ENCODE measurements at regions not wholly inside any gene's neighbourhood (a gene's known extent, or its start where the extent isn't known, plus 50 kb on each side); places are given as distances from the start of the nearest gene placed in this dataset.

DNA sequence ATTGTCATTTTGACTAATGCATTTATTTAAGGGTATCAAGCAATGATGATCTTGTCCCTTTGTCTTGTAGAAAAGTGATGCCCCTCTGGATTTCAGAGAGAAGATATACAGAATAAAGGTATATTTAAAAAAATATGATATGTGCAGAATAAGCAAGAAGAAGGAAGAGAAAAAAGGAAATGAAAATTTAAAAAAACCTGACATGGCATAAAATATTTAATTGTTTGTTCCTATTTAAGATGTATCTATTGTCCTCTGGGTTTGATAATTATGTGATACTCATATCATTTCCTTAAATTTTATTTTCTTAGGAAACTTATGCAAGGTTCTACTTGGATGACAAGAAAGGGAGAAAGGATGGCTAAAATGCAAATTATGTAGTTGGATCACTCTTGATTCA, 983.7 kb upstream of the CDH6 start:
- no peak for ATAC-seq
- TF ChIP-seq BACH2 (CRISPR knock-in tag; IDR thresholded peaks at IDR 0.05; ENCODE audit: borderline replicate concordance): no peak
- TF ChIP-seq TCF4 (CRISPR knock-in tag; IDR thresholded peaks at IDR 0.05; ENCODE audit: borderline replicate concordance): no peak
- TF ChIP-seq ZNF70 (CRISPR knock-in tag; IDR thresholded peaks at IDR 0.05): no peak
- no peak for TF ChIP-seq PPARA (CRISPR knock-in tag; IDR thresholded peaks at IDR 0.05; ENCODE audit: borderline replicate concordance)

DNA sequence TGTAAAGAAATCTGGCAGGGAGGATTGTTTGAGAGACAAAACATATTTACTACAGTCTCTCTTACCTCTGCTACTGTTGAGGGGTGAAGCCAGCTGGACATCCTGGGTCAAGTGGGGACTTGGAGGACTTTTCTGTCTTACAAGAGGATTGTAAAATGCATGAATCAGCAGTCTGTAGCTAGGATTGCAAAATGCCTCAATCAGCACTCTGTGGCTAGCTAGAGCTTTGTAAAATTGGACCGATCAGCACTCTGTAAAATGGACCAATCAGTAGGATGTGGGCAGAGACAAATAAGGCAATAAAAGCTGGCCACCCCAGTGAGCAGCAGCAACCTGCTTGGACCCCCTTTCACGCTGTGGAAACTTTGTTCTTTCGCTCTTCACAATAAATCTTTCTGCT, 995.8 kb upstream of the CDH6 start:
- TF ChIP-seq, protein P1, sequence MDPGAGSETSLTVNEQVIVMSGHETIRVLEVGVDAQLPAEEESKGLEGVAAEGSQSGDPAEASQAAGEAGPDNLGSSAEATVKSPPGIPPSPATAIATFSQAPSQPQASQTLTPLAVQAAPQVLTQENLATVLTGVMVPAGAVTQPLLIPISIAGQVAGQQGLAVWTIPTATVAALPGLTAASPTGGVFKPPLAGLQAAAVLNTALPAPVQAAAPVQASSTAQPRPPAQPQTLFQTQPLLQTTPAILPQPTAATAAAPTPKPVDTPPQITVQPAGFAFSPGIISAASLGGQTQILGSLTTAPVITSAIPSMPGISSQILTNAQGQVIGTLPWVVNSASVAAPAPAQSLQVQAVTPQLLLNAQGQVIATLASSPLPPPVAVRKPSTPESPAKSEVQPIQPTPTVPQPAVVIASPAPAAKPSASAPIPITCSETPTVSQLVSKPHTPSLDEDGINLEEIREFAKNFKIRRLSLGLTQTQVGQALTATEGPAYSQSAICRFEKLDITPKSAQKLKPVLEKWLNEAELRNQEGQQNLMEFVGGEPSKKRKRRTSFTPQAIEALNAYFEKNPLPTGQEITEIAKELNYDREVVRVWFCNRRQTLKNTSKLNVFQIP (CRISPR knock-in tag; IDR thresholded peaks at IDR 0.05; ENCODE audit: borderline replicate concordance, low read depth): no peak
- no peak for TF ChIP-seq TOX (CRISPR knock-in tag; IDR thresholded peaks at IDR 0.05; ENCODE audit: borderline replicate concordance)
- TF ChIP-seq, protein P2, sequence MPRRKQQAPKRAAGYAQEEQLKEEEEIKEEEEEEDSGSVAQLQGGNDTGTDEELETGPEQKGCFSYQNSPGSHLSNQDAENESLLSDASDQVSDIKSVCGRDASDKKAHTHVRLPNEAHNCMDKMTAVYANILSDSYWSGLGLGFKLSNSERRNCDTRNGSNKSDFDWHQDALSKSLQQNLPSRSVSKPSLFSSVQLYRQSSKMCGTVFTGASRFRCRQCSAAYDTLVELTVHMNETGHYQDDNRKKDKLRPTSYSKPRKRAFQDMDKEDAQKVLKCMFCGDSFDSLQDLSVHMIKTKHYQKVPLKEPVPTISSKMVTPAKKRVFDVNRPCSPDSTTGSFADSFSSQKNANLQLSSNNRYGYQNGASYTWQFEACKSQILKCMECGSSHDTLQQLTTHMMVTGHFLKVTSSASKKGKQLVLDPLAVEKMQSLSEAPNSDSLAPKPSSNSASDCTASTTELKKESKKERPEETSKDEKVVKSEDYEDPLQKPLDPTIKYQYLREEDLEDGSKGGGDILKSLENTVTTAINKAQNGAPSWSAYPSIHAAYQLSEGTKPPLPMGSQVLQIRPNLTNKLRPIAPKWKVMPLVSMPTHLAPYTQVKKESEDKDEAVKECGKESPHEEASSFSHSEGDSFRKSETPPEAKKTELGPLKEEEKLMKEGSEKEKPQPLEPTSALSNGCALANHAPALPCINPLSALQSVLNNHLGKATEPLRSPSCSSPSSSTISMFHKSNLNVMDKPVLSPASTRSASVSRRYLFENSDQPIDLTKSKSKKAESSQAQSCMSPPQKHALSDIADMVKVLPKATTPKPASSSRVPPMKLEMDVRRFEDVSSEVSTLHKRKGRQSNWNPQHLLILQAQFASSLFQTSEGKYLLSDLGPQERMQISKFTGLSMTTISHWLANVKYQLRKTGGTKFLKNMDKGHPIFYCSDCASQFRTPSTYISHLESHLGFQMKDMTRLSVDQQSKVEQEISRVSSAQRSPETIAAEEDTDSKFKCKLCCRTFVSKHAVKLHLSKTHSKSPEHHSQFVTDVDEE (CRISPR knock-in tag; IDR thresholded peaks at IDR 0.05): no peak
- no peak for TF ChIP-seq ZNF565 (CRISPR knock-in tag; conservative IDR thresholded peaks at IDR 0.05; ENCODE audit: low read depth)
- TF ChIP-seq ESRRG (CRISPR knock-in tag; IDR thresholded peaks at IDR 0.05): no peak
- TF ChIP-seq ZNF70 (CRISPR knock-in tag; IDR thresholded peaks at IDR 0.05): no peak
- no peak for TF ChIP-seq ZFP3 (CRISPR knock-in tag; IDR thresholded peaks at IDR 0.05)
- no peak for TF ChIP-seq ISL1 (CRISPR knock-in tag; IDR thresholded peaks at IDR 0.05)
- TF ChIP-seq, protein P3, sequence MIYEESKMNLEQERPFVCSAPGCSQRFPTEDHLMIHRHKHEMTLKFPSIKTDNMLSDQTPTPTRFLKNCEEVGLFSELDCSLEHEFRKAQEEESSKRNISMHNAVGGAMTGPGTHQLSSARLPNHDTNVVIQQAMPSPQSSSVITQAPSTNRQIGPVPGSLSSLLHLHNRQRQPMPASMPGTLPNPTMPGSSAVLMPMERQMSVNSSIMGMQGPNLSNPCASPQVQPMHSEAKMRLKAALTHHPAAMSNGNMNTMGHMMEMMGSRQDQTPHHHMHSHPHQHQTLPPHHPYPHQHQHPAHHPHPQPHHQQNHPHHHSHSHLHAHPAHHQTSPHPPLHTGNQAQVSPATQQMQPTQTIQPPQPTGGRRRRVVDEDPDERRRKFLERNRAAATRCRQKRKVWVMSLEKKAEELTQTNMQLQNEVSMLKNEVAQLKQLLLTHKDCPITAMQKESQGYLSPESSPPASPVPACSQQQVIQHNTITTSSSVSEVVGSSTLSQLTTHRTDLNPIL (CRISPR knock-in tag; IDR thresholded peaks at IDR 0.05; ENCODE audit: low read depth): no peak
- TF ChIP-seq, protein P4, sequence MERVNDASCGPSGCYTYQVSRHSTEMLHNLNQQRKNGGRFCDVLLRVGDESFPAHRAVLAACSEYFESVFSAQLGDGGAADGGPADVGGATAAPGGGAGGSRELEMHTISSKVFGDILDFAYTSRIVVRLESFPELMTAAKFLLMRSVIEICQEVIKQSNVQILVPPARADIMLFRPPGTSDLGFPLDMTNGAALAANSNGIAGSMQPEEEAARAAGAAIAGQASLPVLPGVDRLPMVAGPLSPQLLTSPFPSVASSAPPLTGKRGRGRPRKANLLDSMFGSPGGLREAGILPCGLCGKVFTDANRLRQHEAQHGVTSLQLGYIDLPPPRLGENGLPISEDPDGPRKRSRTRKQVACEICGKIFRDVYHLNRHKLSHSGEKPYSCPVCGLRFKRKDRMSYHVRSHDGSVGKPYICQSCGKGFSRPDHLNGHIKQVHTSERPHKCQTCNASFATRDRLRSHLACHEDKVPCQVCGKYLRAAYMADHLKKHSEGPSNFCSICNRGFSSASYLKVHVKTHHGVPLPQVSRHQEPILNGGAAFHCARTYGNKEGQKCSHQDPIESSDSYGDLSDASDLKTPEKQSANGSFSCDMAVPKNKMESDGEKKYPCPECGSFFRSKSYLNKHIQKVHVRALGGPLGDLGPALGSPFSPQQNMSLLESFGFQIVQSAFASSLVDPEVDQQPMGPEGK (CRISPR knock-in tag; IDR thresholded peaks at IDR 0.05; ENCODE audit: borderline replicate concordance): no peak
- no peak for TF ChIP-seq ZNF8 (CRISPR knock-in tag; IDR thresholded peaks at IDR 0.05)
- TF ChIP-seq PPARA (CRISPR knock-in tag; IDR thresholded peaks at IDR 0.05; ENCODE audit: borderline replicate concordance): no peak
- no peak for TF ChIP-seq ARNTL (CRISPR knock-in tag; IDR thresholded peaks at IDR 0.05; ENCODE audit: borderline replicate concordance, low read depth)
- TF ChIP-seq, protein P5, sequence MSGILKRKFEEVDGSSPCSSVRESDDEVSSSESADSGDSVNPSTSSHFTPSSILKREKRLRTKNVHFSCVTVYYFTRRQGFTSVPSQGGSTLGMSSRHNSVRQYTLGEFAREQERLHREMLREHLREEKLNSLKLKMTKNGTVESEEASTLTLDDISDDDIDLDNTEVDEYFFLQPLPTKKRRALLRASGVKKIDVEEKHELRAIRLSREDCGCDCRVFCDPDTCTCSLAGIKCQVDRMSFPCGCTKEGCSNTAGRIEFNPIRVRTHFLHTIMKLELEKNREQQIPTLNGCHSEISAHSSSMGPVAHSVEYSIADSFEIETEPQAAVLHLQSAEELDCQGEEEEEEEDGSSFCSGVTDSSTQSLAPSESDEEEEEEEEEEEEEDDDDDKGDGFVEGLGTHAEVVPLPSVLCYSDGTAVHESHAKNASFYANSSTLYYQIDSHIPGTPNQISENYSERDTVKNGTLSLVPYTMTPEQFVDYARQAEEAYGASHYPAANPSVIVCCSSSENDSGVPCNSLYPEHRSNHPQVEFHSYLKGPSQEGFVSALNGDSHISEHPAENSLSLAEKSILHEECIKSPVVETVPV (CRISPR knock-in tag; IDR thresholded peaks at IDR 0.05): no peak
- TF ChIP-seq ZFP30 (CRISPR knock-in tag; IDR thresholded peaks at IDR 0.05): no peak
- TF ChIP-seq GLIS3 (CRISPR knock-in tag; IDR thresholded peaks at IDR 0.05): no peak
- no peak for TF ChIP-seq TCF4 (CRISPR knock-in tag; IDR thresholded peaks at IDR 0.05; ENCODE audit: borderline replicate concordance)
- ATAC-seq: no peak

DNA sequence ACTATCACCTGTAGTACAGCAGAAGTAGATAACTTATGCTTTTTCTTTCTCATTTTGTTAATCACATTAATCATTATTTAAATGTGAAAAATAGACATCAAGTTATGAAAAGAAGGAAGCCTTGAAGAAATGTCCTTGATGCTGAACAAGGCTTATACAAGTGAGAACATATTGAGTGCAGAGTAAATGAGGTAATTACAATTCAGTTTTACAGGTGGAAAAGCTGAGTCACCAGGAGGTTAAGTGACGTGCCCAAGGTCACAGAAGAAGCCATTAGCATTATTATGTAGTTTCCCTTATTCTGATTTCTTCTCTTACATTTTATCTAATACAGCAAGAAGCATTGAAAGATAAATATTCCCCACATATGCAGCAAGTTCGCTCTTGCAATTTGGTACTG, 998.5 kb upstream of the CDH6 start:
- ATAC-seq: no peak
- TF ChIP-seq, protein P2 (CRISPR knock-in tag; IDR thresholded peaks at IDR 0.05): no peak
- TF ChIP-seq TOX (CRISPR knock-in tag; IDR thresholded peaks at IDR 0.05; ENCODE audit: borderline replicate concordance): no peak
- TF ChIP-seq, protein P1 (CRISPR knock-in tag; IDR thresholded peaks at IDR 0.05; ENCODE audit: borderline replicate concordance, low read depth): no peak
- TF ChIP-seq, protein P5 (CRISPR knock-in tag; IDR thresholded peaks at IDR 0.05): no peak
- no peak for TF ChIP-seq ESRRG (CRISPR knock-in tag; IDR thresholded peaks at IDR 0.05)
- TF ChIP-seq OSR1 (CRISPR knock-in tag; IDR thresholded peaks at IDR 0.05): no peak
- no peak for TF ChIP-seq ARNTL (CRISPR knock-in tag; IDR thresholded peaks at IDR 0.05; ENCODE audit: borderline replicate concordance, low read depth)
- TF ChIP-seq ZFP30 (CRISPR knock-in tag; IDR thresholded peaks at IDR 0.05): no peak
- TF ChIP-seq RARB (CRISPR knock-in tag; IDR thresholded peaks at IDR 0.05): no peak
- TF ChIP-seq CSDC2 (CRISPR knock-in tag; IDR thresholded peaks at IDR 0.05): no peak
- no peak for TF ChIP-seq ZNF565 (CRISPR knock-in tag; conservative IDR thresholded peaks at IDR 0.05; ENCODE audit: low read depth)

Measured in SK-N-SH treated with all-trans-retinoic acid at 6 μM for 48 hours (cell line).